Body of pancreas (tissue), 4 donors: ENCODE measurements at regions not wholly inside any gene's neighbourhood (a gene's known extent, or its start where the extent isn't known, plus 50 kb on each side); places are given as distances from the start of the nearest gene placed in this dataset.
"Not testable (repeated sequence)": the region's sequence is repeated elsewhere in the genome, so short reads cannot be mapped to it uniquely, and the experiment has no call there.

Experiments
- ATAC-seq: fragments of 150-250 bp; one replicate; pipeline ENCODE4 v1.9.1; 2016
- DNase-seq, 4 donors: peaks; one replicate each; pipeline ENCODE4 v3.0.0-alpha.2; 2019
- H3K27ac ChIP-seq, 4 donors: fragments of 200-600 bp; sonication (generic); 1 replicate in 3 of 4; 2 replicates in 1 of 4; pipeline versions ENCODE4 v1.5.1 to v1.6.1; 2016 to 2019; ENCODE audit warnings: mild to moderate bottlenecking in 1 of 4, mixed read lengths in 1 of 4, moderate library complexity in 1 of 4
- H3K27me3 ChIP-seq, 2 donors: fragments of 200-600 bp; sonication (generic); one replicate each; pipeline ENCODE4 v1.6.0; 2016; ENCODE audit warnings: mild to moderate bottlenecking in 1 of 2
- H3K36me3 ChIP-seq, 2 donors: fragments of 200-600 bp; sonication (generic); replicated peaks in 1 of 2; 2 replicates each; pipeline ENCODE4 v1.5.1; 2016; ENCODE audit warnings: low read depth in 2 of 2; ENCODE audit not compliant: insufficient read depth in 1 of 2
- H3K4me1 ChIP-seq: fragments of 200-600 bp; sonication (generic); one replicate; pipeline ENCODE4 v1.6.0; 2016
- H3K4me3 ChIP-seq, 2 donors: fragments of 200-600 bp; sonication (generic); 1 replicate in 1 of 2; 2 replicates in 1 of 2; pipeline ENCODE4 v1.5.1; 2016 to 2019
- H3K9me3 ChIP-seq, 3 donors: fragments of 200-600 bp; sonication (generic); 1 replicate in 2 of 3; 2 replicates in 1 of 3; pipeline ENCODE4 v1.5.1; 2016
- CTCF ChIP-seq, 7 experiments: fragments of 450-650 bp in 4 of 7; fragments of 200-600 bp in 3 of 7; sonication (generic) in 3 of 7; IDR thresholded peaks; one replicate each; pipeline ENCODE4 v1.5.1; 2016 to 2019; ENCODE audit warnings: antibody characterized with exemption in 7 of 7
- POLR2A ChIP-seq, 3 donors: fragments of 450-650 bp; IDR thresholded peaks; one replicate each; pipeline ENCODE4 v1.6.1; 2016; ENCODE audit warnings: antibody characterized with exemption in 3 of 3, mild to moderate bottlenecking in 2 of 3
- WGBS, 2 donors: methylation state at CpG; one replicate each; pipeline ENCODE4 v1.1.5; 2017; 5-methylcytosine and 5-hydroxymethylcytosine counted together
- intact Hi-C: fragments of 100-400 bp; cut with DNase I; formaldehyde crosslinking; loops from one replicate; pipeline ENCODE4 v1.15.1; 2023

GRCh38 chr4:31741326-31741725, 1021.2 kb downstream of the PCDH7 start:
- H3K4me1 ChIP-seq: no peaks in the 10 kb centered on the region
- no peak overlapping the region for H3K27ac ChIP-seq
- ATAC-seq (no peak), DNase-seq (no peak)
- H3K4me3 ChIP-seq: no peak overlapping the region
- no peaks in the 10 kb centered on the region for H3K9me3 ChIP-seq
- H3K36me3 ChIP-seq: no peaks in the 10 kb centered on the region
- no peaks in the 10 kb centered on the region for H3K27me3 ChIP-seq
- intact Hi-C loops: no loop called here
- no peak for TF ChIP-seq POLR2A (IDR thresholded peaks at IDR 0.05)
- TF ChIP-seq CTCF (IDR thresholded peaks at IDR 0.05): no peak

DNA sequence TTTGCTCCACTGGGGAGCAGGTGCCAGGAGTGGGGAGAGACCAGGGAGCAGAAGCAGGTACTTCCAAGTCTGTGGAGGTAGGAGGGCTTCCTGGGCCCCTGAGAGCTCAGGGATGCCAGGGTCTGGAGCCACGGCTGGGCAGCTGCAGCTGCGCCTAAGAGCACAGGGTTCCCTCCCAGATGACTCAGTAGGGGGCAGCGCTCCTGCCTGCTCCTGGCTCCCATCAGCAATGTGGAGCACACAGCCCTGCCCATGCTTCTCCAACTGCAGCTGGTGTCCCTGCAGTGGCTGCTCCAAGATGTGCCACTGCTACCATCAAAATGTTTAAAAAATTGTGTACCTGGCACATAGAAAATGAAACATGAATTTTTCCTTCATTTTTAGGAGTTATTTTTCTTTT, 1028.2 kb downstream of the PCDH7 start:
- Histone ChIP-seq H3K27ac (no peak overlapping the region), H3K36me3 (no peaks in the 10 kb centered on the region), H3K4me3 (no peak overlapping the region), H3K27me3 (no peaks in the 10 kb centered on the region), H3K9me3 (no peaks in the 10 kb centered on the region), H3K4me1 (no peaks in the 10 kb centered on the region)
- intact Hi-C loops: no loop called here
- ATAC-seq: no peak
- no peak for TF ChIP-seq POLR2A (IDR thresholded peaks at IDR 0.05)
- no peak for TF ChIP-seq CTCF (IDR thresholded peaks at IDR 0.05)
- DNase-seq: no peak
- 79 to 100% methylated on average over 1 to 3 of the region's 3 CpGs for WGBS, 2 donors

GRCh38 chr4:31750581-31750980, 1030.4 kb downstream of the PCDH7 start:
- H3K4me1 ChIP-seq, H3K9me3 ChIP-seq, ATAC-seq, DNase-seq, intact Hi-C loops, H3K27me3 ChIP-seq, H3K4me3 ChIP-seq, H3K36me3 ChIP-seq, H3K27ac ChIP-seq: not testable (repeated sequence)
- 90 to 91% methylated on average over 2 of the region's 2 CpGs for WGBS, 2 donors

DNA sequence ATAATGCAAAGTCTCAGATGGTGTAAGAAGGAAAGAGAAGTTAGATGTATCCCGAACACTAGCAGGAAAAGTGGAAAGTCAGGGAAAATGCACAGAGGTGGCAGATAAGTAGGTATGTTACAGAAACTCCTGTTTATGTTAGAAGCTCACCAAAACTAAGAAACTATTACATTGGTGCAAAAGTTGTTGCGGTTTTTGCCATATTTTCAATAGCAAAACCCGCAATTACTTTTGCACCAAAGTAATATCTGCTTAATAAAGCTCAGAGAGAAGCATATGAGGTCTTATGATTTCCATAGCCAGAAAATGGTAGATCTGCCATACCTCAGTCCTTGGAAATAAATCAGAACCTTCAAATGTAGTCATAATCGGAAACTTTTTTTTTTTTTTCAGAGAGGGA, 1035.6 kb downstream of the PCDH7 start:
- no peaks in the 10 kb centered on the region for H3K36me3 ChIP-seq
- WGBS, 2 donors: 59 to 86% methylated on average over 4 of the region's 4 CpGs
- no peak overlapping the region for H3K27ac ChIP-seq
- no peaks in the 10 kb centered on the region for H3K27me3 ChIP-seq
- TF ChIP-seq CTCF (IDR thresholded peaks at IDR 0.05) (no peak), POLR2A (IDR thresholded peaks at IDR 0.05) (no peak)
- intact Hi-C loops: no loop called here
- DNase-seq (no peak), ATAC-seq (no peak)
- H3K9me3 ChIP-seq: no peaks in the 10 kb centered on the region
- no peak overlapping the region for H3K4me3 ChIP-seq
- no peaks in the 10 kb centered on the region for H3K4me1 ChIP-seq

DNA sequence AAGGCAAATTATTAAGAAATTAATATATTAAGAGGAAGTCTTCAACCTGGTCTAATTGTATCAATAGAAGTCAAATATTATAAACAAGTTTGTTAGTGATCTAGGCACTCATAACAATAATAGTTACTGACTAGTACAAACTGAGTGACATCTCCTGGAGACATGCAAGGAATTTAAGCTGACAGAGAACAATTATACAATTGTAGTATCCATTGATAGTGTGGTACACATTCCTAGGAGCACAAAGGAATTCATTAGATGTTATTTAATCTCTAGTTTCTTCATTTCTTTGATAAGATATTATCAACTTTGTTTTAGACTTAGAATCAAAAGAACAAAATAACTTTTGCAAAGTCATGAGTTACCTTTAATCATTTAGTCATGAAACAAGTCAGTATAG, 1048.6 kb downstream of the PCDH7 start:
- no peak overlapping the region for H3K4me3 ChIP-seq
- no peaks in the 10 kb centered on the region for H3K36me3 ChIP-seq
- TF ChIP-seq CTCF (IDR thresholded peaks at IDR 0.05): no peak
- TF ChIP-seq POLR2A (IDR thresholded peaks at IDR 0.05): no peak
- ATAC-seq (no peak), DNase-seq (no peak)
- H3K27me3 ChIP-seq: no peaks in the 10 kb centered on the region
- no peaks in the 10 kb centered on the region for H3K4me1 ChIP-seq
- H3K27ac ChIP-seq: no peak overlapping the region
- intact Hi-C loops: no loop called here
- H3K9me3 ChIP-seq: no peaks in the 10 kb centered on the region
